ENCODE measurements at regions not wholly inside any gene's neighbourhood (a gene's known extent, or its start where the extent isn't known, plus 50 kb on each side); places are given as distances from the start of the nearest gene placed in this dataset.
A peak's percentile ranks its signal among the peaks of the same experiment; 100 is the strongest.
"Not testable (repeated sequence)": the region's sequence is repeated elsewhere in the genome, so short reads cannot be mapped to it uniquely, and the experiment has no call there.

GRCh38 chr15:92788196-92788595 lies 111.9 kb upstream of the CHD2 start:
- Histone ChIP-seq H3K36me3 (ENCODE audit: control insufficient read depth, insufficient read depth, low read length) (no peaks in the 10 kb centered on the region), H3K4me3 (ENCODE audit: low read depth, low read length) (no peak overlapping the region), H3K27me3 (ENCODE audit: control insufficient read depth, insufficient read depth, low read length) (no peaks in the 10 kb centered on the region)
- CTCF ChIA-PET, result interaction anchor here (1.1 to 1.4 kb wide), 3 partner anchors 9 to 145 kb away, joined by 3 to 8 read pairs (median 3); no protein-coding TSS in a partner anchor
- POLR2A ChIA-PET, result no interaction called here
- no peak for DNase-seq (ENCODE audit: low read depth)
- TF ChIP-seq CTCF (IDR thresholded peaks at IDR 0.05; ENCODE audit: insufficient read depth, low read depth, low read length), result no peak

- DNase-seq (ENCODE audit: low read depth); H3K27me3 ChIP-seq (ENCODE audit: control insufficient read depth, insufficient read depth, low read length); POLR2A ChIA-PET; H3K36me3 ChIP-seq (ENCODE audit: control insufficient read depth, insufficient read depth, low read length); H3K4me3 ChIP-seq (ENCODE audit: low read depth, low read length): not testable (repeated sequence)
- CTCF ChIA-PET, result interaction anchor here (1.4 kb wide), 2 partner anchors 9 to 133 kb away, joined by 3 to 8 read pairs; no protein-coding TSS in a partner anchor
Measured at GRCh38 chr15:92788793-92789192, 111.3 kb upstream of the CHD2 start.

GRCh38 chr15:92796161-92796611 lies 103.9 kb upstream of the CHD2 start:
- DNase-seq (ENCODE audit: low read depth), result no peak
- ChIA-PET POLR2A (no interaction called here), CTCF (interaction anchor here (0.7 to 2.8 kb wide), 18 partner anchors 9 to 1324 kb away, joined by 3 to 13 read pairs (median 4); no protein-coding TSS in a partner anchor)
- Histone ChIP-seq H3K36me3 (ENCODE audit: control insufficient read depth, insufficient read depth, low read length) (no peaks in the 10 kb centered on the region), H3K27me3 (ENCODE audit: control insufficient read depth, insufficient read depth, low read length) (no peaks in the 10 kb centered on the region), H3K4me3 (ENCODE audit: low read depth, low read length) (no peak overlapping the region)
- TF ChIP-seq CTCF (IDR thresholded peaks at IDR 0.05; ENCODE audit: insufficient read depth, low read depth, low read length), result no peak

GRCh38 chr15:92797168-92798052 lies 102.7 kb upstream of the CHD2 start:
- TF ChIP-seq CTCF (IDR thresholded peaks at IDR 0.05; ENCODE audit: insufficient read depth, low read depth, low read length), result peak; percentile 57
- Histone ChIP-seq H3K4me3 (ENCODE audit: low read depth, low read length) (no peak overlapping the region), H3K36me3 (ENCODE audit: control insufficient read depth, insufficient read depth, low read length) (no peaks in the 10 kb centered on the region), H3K27me3 (ENCODE audit: control insufficient read depth, insufficient read depth, low read length) (no peaks in the 10 kb centered on the region)
- POLR2A ChIA-PET, result no interaction called here
- CTCF ChIA-PET, result interaction anchor here (0.5 to 3.2 kb wide), 34 partner anchors 9 to 1323 kb away, joined by 3 to 13 read pairs (median 4); no protein-coding TSS in a partner anchor
- no peak for DNase-seq (ENCODE audit: low read depth)

- Histone ChIP-seq H3K36me3 (ENCODE audit: control insufficient read depth, insufficient read depth, low read length) (no peaks in the 10 kb centered on the region), H3K4me3 (ENCODE audit: low read depth, low read length) (no peak overlapping the region), H3K27me3 (ENCODE audit: control insufficient read depth, insufficient read depth, low read length) (no peaks in the 10 kb centered on the region)
- ChIA-PET POLR2A (no interaction called here), CTCF (interaction anchor here (3.2 kb wide), 1 partner anchor 230 kb away, joined by 13 read pairs; no protein-coding TSS in a partner anchor)
- no peak for TF ChIP-seq CTCF (IDR thresholded peaks at IDR 0.05; ENCODE audit: insufficient read depth, low read depth, low read length)
- DNase-seq (ENCODE audit: low read depth), result no peak
Measured at GRCh38 chr15:92800013-92800412, 100.1 kb upstream of the CHD2 start.

GRCh38 chr15:92800416-92801055 lies 99.6 kb upstream of the CHD2 start:
- not testable (repeated sequence) for DNase-seq (ENCODE audit: low read depth); H3K36me3 ChIP-seq (ENCODE audit: control insufficient read depth, insufficient read depth, low read length); H3K27me3 ChIP-seq (ENCODE audit: control insufficient read depth, insufficient read depth, low read length); H3K4me3 ChIP-seq (ENCODE audit: low read depth, low read length)
- ChIA-PET CTCF (interaction anchor here (0.8 to 1.6 kb wide), 3 partner anchors 117 to 121 kb away, joined by 3 to 9 read pairs (median 5); no protein-coding TSS in a partner anchor), POLR2A (interaction anchor here (0.6 kb wide), 3 partner anchors 9 to 107 kb away, joined by 3 to 9 read pairs (median 3); no protein-coding TSS in a partner anchor)

GRCh38 chr15:92801056-92801773 lies 98.9 kb upstream of the CHD2 start:
- not testable (repeated sequence) for H3K4me3 ChIP-seq (ENCODE audit: low read depth, low read length); H3K27me3 ChIP-seq (ENCODE audit: control insufficient read depth, insufficient read depth, low read length); H3K36me3 ChIP-seq (ENCODE audit: control insufficient read depth, insufficient read depth, low read length)
- POLR2A ChIA-PET, result interaction anchor here (0.5 to 1.2 kb wide), 12 partner anchors 9 to 141 kb away, joined by 3 to 10 read pairs (median 5); partner anchors contain the start of gene CHD2
- peak; percentile 73 for DNase-seq (ENCODE audit: low read depth)
- CTCF ChIA-PET, result interaction anchor here (0.8 to 1.6 kb wide), 4 partner anchors 81 to 121 kb away, joined by 3 to 9 read pairs (median 4); no protein-coding TSS in a partner anchor
